HG03108 (cell line): ENCODE measurements at regions not wholly inside any gene's neighbourhood (a gene's known extent, or its start where the extent isn't known, plus 50 kb on each side); places are given as distances from the start of the nearest gene placed in this dataset.
"Not testable (repeated sequence)": the region's sequence is repeated elsewhere in the genome, so short reads cannot be mapped to it uniquely, and the experiment has no call there.

Source experiments
- ATAC-seq: cut with Tn5 transposase; IDR thresholded peaks from one replicate; pipeline ENCODE4 v1.9.1; 2021; ENCODE audit warnings: moderate library complexity; ENCODE audit not compliant: unreplicated experiment

DNA sequence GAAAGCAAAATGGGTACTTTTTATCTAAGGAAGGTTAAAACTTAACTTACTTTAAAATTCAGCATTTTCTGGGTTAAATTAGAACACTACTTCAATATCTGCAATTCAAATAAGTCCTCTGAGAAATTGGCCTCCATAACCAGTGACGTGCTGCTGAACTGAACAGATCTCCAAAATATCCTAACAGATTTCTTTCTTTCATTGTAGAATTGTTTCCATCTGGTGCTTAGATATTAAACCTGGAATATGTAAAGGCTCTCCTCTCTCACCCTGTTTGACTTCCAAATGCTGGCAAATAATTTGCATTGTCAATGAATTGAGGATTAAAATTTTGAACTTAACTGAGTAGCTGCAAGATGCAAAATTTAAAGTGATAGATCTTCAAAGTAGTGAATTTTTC, 316.9 kb upstream of the CXADR start:
- ATAC-seq = no peak

DNA sequence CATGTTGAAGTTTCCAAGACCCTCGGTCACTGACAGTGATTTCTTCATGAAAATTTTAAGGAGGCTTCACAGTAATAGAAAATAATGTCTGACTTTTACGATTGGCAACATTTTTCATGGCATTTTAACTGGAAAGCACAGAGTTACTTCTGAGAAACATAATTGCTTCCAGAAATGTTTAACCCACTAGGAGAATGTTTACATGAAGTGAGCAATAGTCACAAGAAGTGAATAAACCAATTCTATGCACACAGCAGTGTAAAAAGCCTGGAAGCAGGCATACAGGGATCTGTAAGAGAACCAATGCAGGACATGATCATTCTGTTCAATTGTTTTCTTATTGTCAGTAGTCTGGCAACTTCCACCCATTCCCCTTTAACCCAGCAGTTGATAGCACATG, 316.2 kb upstream of the CXADR start:
- no peak for ATAC-seq

DNA sequence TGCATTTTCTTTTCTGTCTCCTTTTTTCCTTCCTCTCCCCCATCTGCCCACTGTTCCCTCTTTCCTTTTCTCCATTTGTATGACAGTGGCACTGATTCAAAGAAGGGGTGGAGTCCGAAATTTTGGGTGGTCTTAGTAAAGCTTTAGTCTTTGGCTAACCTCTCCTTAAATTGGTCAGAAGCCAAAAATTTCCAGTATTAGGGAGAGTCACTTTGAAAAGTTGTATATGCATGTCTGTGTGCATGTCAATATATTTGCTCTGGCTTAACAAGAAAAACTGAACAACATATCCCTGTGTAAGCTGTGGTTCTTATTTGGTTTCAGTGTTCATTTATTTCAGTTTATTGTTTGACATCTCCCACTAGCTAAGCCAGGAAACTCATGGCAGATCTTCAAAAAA, 314.8 kb upstream of the CXADR start:
- ATAC-seq = no peak

- no peak for ATAC-seq
These were observed 312.6 kb upstream of the CXADR start for GRCh38 chr21:17200250-17200649.

DNA sequence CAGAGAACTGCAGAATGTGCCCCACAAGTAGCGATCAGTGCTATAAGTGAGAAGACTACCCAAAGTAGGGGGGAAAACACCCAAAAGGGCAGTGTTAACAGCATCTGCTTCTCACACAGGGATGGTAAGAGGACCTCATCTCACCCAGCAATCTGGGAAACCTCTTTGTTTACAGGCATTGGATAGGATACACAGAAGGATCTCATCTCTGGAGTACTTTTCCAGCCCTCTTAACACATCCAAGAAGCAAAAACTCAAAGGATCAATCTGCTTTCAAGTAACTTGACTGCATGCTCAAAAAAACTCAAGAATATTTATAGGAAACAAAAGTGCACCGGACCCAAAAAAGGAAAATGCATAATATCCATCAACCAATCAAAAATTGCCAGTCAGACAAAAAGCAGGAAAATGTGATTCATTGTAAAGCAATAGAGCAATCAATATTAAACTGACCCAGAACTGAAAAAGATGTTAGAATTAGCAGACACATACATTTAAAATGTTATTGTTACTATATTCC, 311.0 kb upstream of the CXADR start:
- ATAC-seq = no peak

- no peak for ATAC-seq
These were observed 298.0 kb upstream of the CXADR start for GRCh38 chr21:17214801-17215200.

DNA sequence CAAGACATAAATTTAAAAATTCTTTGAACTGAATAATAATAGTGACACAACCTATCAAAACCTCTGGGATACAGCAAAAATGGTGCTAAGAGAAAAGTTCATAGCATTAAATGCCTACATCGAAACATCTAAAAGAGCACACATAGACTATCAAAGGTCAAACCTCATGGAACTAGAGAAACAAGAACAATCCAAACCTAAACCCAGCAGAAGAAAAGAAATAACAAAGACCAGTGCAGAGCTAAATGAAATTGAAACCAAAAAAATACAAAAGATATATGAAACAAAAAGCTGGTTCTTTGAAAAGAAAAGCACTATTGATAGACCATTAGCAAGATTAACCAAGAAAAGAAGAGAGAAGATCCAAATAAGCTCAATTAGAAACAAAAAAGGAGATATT, 293.8 kb upstream of the CXADR start:
- ATAC-seq = not testable (repeated sequence)

- ATAC-seq = no peak
These were observed 281.7 kb upstream of the CXADR start for GRCh38 chr21:17231124-17231523.

DNA sequence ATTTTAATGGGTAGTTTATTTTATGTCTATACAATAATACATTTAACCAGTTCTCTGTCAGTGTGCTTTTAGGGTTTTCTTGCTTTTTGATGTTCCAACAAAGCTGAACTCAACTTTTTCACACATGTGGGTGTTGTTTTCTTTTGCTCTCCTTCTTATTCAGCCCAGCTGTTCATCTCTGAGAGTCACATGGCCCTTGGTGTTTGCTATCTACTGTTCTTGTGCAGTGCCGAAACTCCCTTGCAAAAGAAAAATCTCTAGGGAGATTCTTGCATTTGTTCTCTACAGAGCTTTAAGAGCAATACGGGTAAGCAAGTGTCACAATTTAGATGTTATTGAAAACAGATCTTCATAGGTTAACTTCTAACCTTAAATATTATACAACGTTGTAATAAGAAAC, 281.1 kb upstream of the CXADR start:
- ATAC-seq = no peak

DNA sequence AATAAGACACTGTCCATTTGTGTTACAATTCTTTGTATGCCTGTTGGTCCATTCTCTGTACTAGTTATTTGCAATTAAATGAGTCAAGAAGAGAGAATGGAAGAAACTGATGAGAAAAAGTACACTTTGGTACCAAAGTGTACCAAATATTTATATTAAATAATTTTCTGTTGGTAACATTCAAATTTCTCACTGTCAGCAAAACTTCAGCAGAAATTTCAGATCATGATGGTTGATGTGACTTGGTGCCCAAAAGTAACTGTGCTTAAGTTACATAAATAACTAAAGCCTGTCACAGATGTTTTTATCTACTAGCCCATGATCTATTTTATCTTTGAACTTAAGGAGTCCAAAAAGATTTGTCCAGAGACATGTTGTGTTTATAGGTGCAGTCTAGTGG, 274.4 kb upstream of the CXADR start:
- no peak for ATAC-seq

DNA sequence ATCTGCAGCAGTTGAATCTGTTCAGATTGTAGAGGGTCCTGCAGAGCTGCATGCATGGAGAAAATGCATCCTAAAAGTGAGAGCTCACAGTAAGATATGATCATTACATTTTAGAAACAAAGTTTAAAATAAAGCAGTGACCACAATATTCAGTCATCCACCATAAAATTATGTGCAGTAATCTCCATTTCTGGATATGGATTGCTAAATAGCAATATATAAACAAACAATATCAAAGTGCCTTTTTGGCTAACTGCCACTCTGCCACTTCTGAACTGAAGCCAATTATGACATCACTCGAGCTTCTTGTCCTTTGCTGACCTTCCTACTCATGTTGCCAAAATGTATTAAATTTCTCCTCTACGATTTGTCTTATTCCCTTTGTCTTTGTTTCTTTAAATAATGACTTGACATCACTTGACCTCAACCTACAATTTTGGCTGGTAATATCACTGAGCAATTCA, 262.0 kb upstream of the CXADR start:
- ATAC-seq = no peak

GRCh38 chr21:17257784-17258183, 255.1 kb upstream of the CXADR start:
- ATAC-seq = no peak

GRCh38 chr21:17264182-17264581, 248.7 kb upstream of the CXADR start:
- no peak for ATAC-seq

DNA sequence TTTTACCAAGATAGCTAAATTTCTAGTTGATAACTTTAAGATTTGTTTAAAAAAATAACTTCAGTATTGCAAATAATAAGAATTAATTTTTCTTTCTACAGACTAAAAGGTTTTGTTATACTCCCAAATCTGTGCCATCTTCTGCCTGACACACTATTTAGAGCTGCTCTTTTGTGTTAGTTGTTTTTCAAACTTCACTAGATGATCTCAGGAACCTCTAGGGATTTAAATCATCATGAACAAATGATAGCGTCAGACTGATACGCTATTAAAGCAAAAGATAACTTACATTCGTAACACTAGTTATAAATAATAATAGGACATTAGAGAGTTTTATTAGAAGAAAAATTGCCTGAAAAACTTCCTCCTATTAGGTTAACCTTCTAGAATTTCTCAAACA, 243.1 kb upstream of the CXADR start:
- ATAC-seq = no peak

- no peak for ATAC-seq
These were observed 242.6 kb upstream of the CXADR start for GRCh38 chr21:17270229-17270628.

DNA sequence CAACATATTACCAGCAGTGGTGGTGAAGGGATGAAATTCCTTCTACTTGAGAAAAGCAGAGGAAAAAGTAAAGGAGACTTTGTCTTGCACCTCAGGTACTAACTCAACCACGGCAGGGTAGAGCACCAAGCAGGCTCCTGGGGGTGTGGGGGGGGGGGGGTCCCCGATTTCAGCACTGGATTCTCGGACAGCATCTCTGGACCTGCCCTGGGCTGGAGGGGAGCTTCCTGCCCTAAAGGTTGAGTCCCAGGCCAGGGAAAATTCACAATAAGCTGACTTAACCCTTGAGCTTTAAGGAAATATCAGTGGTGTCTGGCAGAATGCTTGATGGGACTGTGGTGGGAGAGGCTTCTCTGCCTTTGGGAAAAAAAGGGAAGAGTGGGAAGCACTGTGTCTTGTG, 233.2 kb upstream of the CXADR start:
- no peak for ATAC-seq

DNA sequence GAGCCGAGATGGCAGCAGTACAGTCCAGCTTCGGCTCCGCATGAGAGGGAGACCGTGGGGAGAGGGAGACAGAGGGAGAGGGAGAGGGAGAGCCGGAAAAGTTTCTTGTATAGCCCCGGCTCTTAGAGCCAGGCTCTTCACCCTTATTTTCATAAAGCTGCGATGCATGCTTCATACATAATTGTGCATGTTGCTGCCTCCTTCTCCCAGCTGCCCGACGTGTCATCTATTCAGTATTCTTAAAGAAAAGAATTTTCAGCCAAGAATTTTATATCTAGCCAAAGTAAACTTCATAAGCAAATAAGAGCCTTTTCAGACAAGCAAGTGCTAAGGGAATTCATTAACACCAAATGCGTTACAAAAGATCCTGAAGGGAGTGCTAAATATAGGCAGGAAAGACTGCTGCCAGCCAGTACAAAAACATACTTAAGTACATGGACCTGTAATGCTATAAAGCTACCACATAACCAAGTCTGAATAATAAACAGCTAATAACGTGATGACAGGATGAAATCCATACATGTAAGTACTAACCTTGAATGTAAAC, 219.8 kb upstream of the CXADR start:
- ATAC-seq = not testable (repeated sequence)

GRCh38 chr21:17295997-17296396, 216.8 kb upstream of the CXADR start:
- no peak for ATAC-seq

DNA sequence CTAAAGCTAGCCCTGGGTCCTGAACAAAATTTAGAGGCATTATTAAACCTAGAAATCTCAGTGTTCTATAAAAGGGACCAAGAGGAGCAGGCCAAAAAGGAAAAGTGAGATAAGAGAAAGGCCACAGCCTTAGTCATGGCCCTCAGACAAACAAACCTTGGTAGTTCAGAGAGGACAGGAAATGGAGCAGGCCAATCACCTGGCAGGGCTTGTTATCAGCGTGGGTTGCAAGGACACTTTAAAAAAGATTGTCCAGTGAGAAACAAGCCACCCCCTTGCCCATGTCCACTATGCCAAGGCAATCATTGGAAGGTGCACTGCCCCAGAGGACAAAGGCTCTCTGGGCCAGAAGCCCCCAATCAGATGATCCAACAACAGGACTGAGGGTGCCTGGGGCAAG, 213.3 kb upstream of the CXADR start:
- not testable (repeated sequence) for ATAC-seq

DNA sequence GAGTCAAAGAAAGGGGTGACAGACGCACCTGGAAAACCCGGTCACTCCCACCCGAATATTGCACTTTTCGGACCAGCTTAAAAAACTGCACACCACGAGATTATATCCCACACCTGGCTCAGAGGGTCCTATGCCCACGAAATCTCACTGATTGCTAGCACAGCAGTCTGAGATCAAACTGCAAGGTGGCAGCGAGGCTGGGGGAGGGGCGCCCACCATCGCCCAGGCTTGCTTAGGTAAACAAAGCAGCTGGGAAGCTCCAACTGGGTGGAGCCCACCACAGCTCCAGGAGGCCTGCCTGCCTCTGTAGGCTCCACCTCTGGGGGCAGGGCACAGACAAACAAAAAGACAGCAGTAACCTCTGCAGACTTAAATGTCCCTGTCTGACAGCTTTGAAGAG, 185.1 kb upstream of the CXADR start:
- not testable (repeated sequence) for ATAC-seq

GRCh38 chr21:17334484-17334883, 178.4 kb upstream of the CXADR start:
- no peak for ATAC-seq

GRCh38 chr21:17340081-17340480, 172.8 kb upstream of the CXADR start:
- no peak for ATAC-seq

DNA sequence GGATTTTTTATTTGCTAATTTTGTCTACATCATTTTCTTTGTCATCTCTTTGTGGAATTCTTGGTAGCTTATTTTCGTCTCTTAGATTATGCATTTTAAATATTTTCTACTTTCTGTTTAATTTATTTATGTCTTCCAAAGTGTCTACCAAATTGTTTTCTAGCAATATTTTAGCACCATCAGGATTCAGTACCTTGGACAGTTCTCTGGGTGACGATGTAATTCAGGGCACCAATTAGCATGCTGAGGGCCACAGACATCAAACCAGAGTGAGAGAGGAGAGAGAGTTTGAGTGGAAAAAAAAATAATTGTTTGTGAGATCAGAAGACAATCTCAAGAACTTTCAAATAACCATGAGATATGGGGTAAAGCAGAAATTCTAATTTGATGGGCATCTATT, 169.8 kb upstream of the CXADR start:
- no peak for ATAC-seq
